ENCODE measurements at regions not wholly inside any gene's neighbourhood (a gene's known extent, or its start where the extent isn't known, plus 50 kb on each side); places are given as distances from the start of the nearest gene placed in this dataset.

DNA sequence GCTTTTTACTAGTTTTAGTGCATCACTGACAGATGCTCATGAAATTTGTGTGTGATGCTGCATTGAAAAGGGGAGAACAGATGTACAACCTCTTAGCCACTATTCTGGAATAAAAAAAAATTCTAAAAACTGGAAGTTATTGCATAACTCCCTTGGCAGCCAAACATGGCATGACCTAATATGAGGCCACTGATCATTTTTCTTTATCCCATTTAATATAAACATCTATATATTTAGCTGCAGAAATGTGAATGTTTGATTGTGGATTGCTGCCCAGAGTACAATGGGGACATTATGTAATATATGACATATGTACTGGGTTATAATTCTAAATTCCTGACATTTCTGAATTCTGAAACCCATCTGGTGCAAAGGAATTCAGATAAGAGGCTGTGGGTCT is 86.5 kb downstream of the CDCA7 start:
- TF ChIP-seq, protein P1, sequence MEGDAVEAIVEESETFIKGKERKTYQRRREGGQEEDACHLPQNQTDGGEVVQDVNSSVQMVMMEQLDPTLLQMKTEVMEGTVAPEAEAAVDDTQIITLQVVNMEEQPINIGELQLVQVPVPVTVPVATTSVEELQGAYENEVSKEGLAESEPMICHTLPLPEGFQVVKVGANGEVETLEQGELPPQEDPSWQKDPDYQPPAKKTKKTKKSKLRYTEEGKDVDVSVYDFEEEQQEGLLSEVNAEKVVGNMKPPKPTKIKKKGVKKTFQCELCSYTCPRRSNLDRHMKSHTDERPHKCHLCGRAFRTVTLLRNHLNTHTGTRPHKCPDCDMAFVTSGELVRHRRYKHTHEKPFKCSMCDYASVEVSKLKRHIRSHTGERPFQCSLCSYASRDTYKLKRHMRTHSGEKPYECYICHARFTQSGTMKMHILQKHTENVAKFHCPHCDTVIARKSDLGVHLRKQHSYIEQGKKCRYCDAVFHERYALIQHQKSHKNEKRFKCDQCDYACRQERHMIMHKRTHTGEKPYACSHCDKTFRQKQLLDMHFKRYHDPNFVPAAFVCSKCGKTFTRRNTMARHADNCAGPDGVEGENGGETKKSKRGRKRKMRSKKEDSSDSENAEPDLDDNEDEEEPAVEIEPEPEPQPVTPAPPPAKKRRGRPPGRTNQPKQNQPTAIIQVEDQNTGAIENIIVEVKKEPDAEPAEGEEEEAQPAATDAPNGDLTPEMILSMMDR (IDR thresholded peaks at IDR 0.05), result no peak
- TF ChIP-seq POLR2A (IDR thresholded peaks at IDR 0.05), result no peak

All from prostate gland (tissue), 2 donors.